ENCODE measurements at regions not wholly inside any gene's neighbourhood (a gene's known extent, or its start where the extent isn't known, plus 50 kb on each side); places are given as distances from the start of the nearest gene placed in this dataset.

DNA sequence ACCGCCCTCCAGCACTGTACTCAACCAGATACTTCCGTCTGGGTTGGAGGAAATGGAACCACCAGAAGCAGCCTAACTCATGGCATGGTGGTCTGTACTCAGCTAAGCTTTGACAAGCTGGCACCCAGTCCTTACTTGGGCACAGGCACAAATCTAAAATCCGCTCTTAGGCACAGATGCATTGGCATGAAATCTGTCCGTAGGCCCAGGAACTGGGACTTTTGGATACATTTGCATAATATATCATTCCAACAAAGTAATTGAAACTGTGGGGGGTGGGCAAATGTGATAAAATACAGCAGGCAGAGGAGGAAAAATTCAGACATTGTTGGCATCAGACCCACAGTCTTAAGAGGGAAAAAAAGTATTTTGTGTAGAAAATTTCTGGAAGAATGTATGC lies 75.4 kb downstream of the C3orf85 start:
- TF ChIP-seq, protein P1, sequence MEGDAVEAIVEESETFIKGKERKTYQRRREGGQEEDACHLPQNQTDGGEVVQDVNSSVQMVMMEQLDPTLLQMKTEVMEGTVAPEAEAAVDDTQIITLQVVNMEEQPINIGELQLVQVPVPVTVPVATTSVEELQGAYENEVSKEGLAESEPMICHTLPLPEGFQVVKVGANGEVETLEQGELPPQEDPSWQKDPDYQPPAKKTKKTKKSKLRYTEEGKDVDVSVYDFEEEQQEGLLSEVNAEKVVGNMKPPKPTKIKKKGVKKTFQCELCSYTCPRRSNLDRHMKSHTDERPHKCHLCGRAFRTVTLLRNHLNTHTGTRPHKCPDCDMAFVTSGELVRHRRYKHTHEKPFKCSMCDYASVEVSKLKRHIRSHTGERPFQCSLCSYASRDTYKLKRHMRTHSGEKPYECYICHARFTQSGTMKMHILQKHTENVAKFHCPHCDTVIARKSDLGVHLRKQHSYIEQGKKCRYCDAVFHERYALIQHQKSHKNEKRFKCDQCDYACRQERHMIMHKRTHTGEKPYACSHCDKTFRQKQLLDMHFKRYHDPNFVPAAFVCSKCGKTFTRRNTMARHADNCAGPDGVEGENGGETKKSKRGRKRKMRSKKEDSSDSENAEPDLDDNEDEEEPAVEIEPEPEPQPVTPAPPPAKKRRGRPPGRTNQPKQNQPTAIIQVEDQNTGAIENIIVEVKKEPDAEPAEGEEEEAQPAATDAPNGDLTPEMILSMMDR (IDR thresholded peaks at IDR 0.05), result no peak
- no peak for TF ChIP-seq EZH2 (IDR thresholded peaks at IDR 0.05)

Data from neural progenitor cell (in vitro differentiated cells).